ENCODE measurements at regions not wholly inside any gene's neighbourhood (a gene's known extent, or its start where the extent isn't known, plus 50 kb on each side); places are given as distances from the start of the nearest gene placed in this dataset.

DNA sequence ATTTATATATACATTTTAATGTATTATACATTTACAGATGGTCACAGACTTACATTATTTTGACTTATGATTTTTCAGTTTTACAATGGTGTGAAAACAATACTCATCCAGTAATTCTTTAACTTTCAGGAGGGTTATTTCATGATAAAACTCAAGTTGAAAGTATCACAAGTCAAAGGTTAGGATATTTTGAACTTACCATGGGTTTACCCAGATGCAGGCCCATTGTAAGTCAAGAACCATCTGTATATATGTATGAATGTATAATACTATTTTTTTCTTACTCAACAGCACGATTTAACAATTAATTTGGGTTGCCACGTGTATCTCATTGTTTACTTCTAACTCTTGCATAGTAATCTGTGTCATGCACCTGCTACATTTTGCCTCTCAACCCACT, 1002.0 kb downstream of the OTOL1 start:
- Histone ChIP-seq H2AFZ (ENCODE audit: insufficient read depth, low read depth, low read length, poor library complexity, severe bottlenecking) (no peak overlapping the region), H3K36me3 (replicated peaks in 1 of 2; ENCODE audit: control insufficient read depth in 1 of 2, insufficient read depth in 2 of 2, low read length in 2 of 2) (no peaks in the 10 kb centered on the region), H3K27ac (ENCODE audit: low read depth in 1 of 2, low read length in 2 of 2) (no peak overlapping the region), H3K79me2 (ENCODE audit: insufficient read depth, low read length) (no peaks in the 10 kb centered on the region), H3K9me3 (replicated peaks in 1 of 2; ENCODE audit: control insufficient read depth in 1 of 2, insufficient read depth in 1 of 2, low read length in 2 of 2) (peaks cover 4% of the 10 kb centered on the region in 2 donors), H3K27me3 (ENCODE audit: control insufficient read depth in 2 of 2, insufficient read depth in 2 of 2, low read length in 2 of 2) (no peaks in the 10 kb centered on the region), H3K4me1 (ENCODE audit: control insufficient read depth in 1 of 2, insufficient read depth in 2 of 2, low read length in 2 of 2) (no peaks in the 10 kb centered on the region), H4K20me1 (ENCODE audit: insufficient read depth, low read length) (no peaks in the 10 kb centered on the region), H3K4me2 (replicated peaks; ENCODE audit: extremely low read depth, low read length, poor library complexity, severe bottlenecking) (no peak overlapping the region), H3K9ac (ENCODE audit: insufficient read depth, low read length, poor library complexity, severe bottlenecking) (no peak overlapping the region), H3K4me3 (replicated peaks in 1 of 3; ENCODE audit: low read depth in 2 of 3, low read length in 3 of 3) (no peak overlapping the region)
- no peak overlapping the region for H3K4me3 Mint-ChIP-seq
- intact Hi-C loops (cut with micrococcal nuclease) = no loop called here
- H3K27me3 Mint-ChIP-seq (ENCODE audit: low read depth in 3 of 3) = no peaks in the 10 kb centered on the region
- no peak overlapping the region for H3K27ac Mint-ChIP-seq
- H3K36me3 Mint-ChIP-seq = no peaks in the 10 kb centered on the region
- H3K9me3 Mint-ChIP-seq = peaks cover 0 to 6% (median 3%) of the 10 kb centered on the region in 7 donors
- WGBS (ENCODE audit: insufficient coverage) = no CpG with 5 or more reads among the region's 2 CpGs
- no peak for DNase-seq
- no peaks in the 10 kb centered on the region for H3K4me1 Mint-ChIP-seq
- TF ChIP-seq, protein P1, sequence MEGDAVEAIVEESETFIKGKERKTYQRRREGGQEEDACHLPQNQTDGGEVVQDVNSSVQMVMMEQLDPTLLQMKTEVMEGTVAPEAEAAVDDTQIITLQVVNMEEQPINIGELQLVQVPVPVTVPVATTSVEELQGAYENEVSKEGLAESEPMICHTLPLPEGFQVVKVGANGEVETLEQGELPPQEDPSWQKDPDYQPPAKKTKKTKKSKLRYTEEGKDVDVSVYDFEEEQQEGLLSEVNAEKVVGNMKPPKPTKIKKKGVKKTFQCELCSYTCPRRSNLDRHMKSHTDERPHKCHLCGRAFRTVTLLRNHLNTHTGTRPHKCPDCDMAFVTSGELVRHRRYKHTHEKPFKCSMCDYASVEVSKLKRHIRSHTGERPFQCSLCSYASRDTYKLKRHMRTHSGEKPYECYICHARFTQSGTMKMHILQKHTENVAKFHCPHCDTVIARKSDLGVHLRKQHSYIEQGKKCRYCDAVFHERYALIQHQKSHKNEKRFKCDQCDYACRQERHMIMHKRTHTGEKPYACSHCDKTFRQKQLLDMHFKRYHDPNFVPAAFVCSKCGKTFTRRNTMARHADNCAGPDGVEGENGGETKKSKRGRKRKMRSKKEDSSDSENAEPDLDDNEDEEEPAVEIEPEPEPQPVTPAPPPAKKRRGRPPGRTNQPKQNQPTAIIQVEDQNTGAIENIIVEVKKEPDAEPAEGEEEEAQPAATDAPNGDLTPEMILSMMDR (IDR thresholded peaks at IDR 0.05) = no peak

DNA sequence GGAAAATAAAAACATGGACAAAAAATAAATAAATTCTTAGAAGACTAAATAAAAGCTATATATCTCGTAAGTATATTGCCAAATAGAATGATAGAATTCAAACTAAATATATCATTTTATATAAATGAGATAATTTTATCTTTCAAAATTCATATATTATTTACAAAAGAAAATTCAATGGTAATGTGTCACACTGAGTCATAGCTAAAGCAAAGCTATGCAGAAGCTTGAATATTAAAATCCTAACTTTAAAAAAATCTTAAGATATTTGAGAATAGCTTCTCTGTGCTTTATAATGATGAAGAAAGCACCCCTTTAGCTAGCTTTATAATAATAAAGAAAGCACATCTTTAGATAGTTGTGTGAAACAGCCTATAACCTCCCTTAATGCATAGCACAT, 1010.8 kb downstream of the OTOL1 start:
- DNase-seq = no peak
- Histone ChIP-seq H3K36me3 (replicated peaks in 1 of 2; ENCODE audit: control insufficient read depth in 1 of 2, insufficient read depth in 2 of 2, low read length in 2 of 2) (no peaks in the 10 kb centered on the region), H3K9me3 (replicated peaks in 1 of 2; ENCODE audit: control insufficient read depth in 1 of 2, insufficient read depth in 1 of 2, low read length in 2 of 2) (peaks cover 0 to 4% of the 10 kb centered on the region in 2 donors), H3K79me2 (ENCODE audit: insufficient read depth, low read length) (no peaks in the 10 kb centered on the region), H3K4me2 (replicated peaks; ENCODE audit: extremely low read depth, low read length, poor library complexity, severe bottlenecking) (no peak overlapping the region), H4K20me1 (ENCODE audit: insufficient read depth, low read length) (no peaks in the 10 kb centered on the region), H3K4me3 (replicated peaks in 1 of 3; ENCODE audit: low read depth in 2 of 3, low read length in 3 of 3) (no peak overlapping the region), H2AFZ (ENCODE audit: insufficient read depth, low read depth, low read length, poor library complexity, severe bottlenecking) (no peak overlapping the region), H3K4me1 (ENCODE audit: control insufficient read depth in 1 of 2, insufficient read depth in 2 of 2, low read length in 2 of 2) (no peaks in the 10 kb centered on the region), H3K9ac (ENCODE audit: insufficient read depth, low read length, poor library complexity, severe bottlenecking) (no peak overlapping the region), H3K27ac (ENCODE audit: low read depth in 1 of 2, low read length in 2 of 2) (no peak overlapping the region), H3K27me3 (ENCODE audit: control insufficient read depth in 2 of 2, insufficient read depth in 2 of 2, low read length in 2 of 2) (no peaks in the 10 kb centered on the region)
- Mint-ChIP-seq H3K27ac (no peak overlapping the region), H3K27me3 (ENCODE audit: low read depth in 3 of 3) (no peaks in the 10 kb centered on the region), H3K9me3 (peaks cover 0 to 4% (median 2%) of the 10 kb centered on the region in 7 donors), H3K4me1 (no peaks in the 10 kb centered on the region), H3K4me3 (no peak overlapping the region), H3K36me3 (no peaks in the 10 kb centered on the region)
- WGBS (ENCODE audit: insufficient coverage) = no CpG with 5 or more reads among the region's 1 CpG
- TF ChIP-seq, protein P1 (IDR thresholded peaks at IDR 0.05) = no peak
- intact Hi-C loops (cut with micrococcal nuclease) = no loop called here

Data from CD14-positive monocyte (primary cell).